ENCODE measurements at regions not wholly inside any gene's neighbourhood (a gene's known extent, or its start where the extent isn't known, plus 50 kb on each side); places are given as distances from the start of the nearest gene placed in this dataset.

DNA sequence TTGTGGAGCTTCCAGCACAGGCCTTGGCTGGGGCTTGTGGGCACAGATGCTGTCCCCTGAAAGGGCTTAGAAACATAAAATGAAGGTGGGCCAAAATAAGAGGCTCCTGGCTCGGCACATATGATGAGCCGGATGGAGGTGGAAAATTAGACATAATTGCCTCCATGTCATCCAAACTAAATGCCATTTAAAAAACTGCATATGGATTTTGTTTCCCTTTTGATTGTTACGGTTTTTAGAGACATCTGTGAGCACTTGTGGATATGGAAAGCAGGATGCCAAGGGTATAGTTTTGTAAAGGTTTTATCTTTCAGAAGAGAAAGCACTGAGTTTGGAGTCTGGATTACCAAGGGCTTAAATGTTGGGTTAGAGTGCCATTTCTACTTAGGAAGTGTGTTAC, 498.3 kb downstream of the RIT2 start:
- H3K79me2 ChIP-seq (ENCODE audit: insufficient read depth, low read length), result no peaks in the 10 kb centered on the region
- no peak overlapping the region for H2AFZ ChIP-seq (ENCODE audit: low read length)
- no peaks in the 10 kb centered on the region for H4K20me1 ChIP-seq (ENCODE audit: insufficient read depth, low read length, poor library complexity, severe bottlenecking)
- no peaks in the 10 kb centered on the region for H3K36me3 ChIP-seq (ENCODE audit: insufficient read depth, low read length)
- no peaks in the 10 kb centered on the region for H3K27me3 ChIP-seq (ENCODE audit: insufficient read depth, low read length, poor library complexity, severe bottlenecking)
- H3K4me3 ChIP-seq (ENCODE audit: low read length, poor library complexity, severe bottlenecking), result no peak overlapping the region
- no peaks in the 10 kb centered on the region for H3K4me1 ChIP-seq (ENCODE audit: insufficient read depth, low read length, poor library complexity, severe bottlenecking)
- no peak for TF ChIP-seq EZH2phosphoT487 (IDR thresholded peaks at IDR 0.05; ENCODE audit: borderline replicate concordance)
- TF ChIP-seq, protein P1, sequence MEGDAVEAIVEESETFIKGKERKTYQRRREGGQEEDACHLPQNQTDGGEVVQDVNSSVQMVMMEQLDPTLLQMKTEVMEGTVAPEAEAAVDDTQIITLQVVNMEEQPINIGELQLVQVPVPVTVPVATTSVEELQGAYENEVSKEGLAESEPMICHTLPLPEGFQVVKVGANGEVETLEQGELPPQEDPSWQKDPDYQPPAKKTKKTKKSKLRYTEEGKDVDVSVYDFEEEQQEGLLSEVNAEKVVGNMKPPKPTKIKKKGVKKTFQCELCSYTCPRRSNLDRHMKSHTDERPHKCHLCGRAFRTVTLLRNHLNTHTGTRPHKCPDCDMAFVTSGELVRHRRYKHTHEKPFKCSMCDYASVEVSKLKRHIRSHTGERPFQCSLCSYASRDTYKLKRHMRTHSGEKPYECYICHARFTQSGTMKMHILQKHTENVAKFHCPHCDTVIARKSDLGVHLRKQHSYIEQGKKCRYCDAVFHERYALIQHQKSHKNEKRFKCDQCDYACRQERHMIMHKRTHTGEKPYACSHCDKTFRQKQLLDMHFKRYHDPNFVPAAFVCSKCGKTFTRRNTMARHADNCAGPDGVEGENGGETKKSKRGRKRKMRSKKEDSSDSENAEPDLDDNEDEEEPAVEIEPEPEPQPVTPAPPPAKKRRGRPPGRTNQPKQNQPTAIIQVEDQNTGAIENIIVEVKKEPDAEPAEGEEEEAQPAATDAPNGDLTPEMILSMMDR (conservative IDR thresholded peaks at IDR 0.05; ENCODE audit: low read length), result no peak
- no peak overlapping the region for H3K9ac ChIP-seq (ENCODE audit: low read depth, low read length, poor library complexity, severe bottlenecking)
- no peaks in the 10 kb centered on the region for H3K9me2 ChIP-seq (replicated peaks; ENCODE audit: low read depth, low read length)
- H3K4me2 ChIP-seq (ENCODE audit: low read depth, low read length, poor library complexity, severe bottlenecking), result no peak overlapping the region
- H3F3A ChIP-seq (ENCODE audit: low read depth), result no peaks in the 10 kb centered on the region
- no peaks in the 10 kb centered on the region for H3K9me3 ChIP-seq (ENCODE audit: insufficient read depth, low read depth, low read length)

DNA sequence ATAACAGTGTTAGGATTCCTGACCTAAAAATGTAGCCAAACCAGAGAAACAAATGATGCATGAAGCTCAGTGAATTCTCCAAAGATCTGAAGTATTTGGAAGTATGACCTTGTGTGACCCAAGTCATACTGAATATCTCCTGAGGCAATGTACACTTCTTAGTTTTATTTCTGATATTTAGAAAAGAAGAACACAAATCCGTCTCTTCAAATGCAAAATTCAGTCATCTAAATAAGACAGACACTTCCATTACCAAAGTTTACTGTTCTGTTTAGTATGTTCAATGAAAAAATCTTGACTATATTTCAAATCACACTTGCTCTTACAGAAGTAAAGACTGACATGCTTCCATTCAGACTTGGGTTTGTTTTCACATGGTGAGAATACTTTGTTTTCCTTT, 495.7 kb downstream of the RIT2 start:
- no peak for TF ChIP-seq EZH2phosphoT487 (IDR thresholded peaks at IDR 0.05; ENCODE audit: borderline replicate concordance)
- TF ChIP-seq, protein P1 (conservative IDR thresholded peaks at IDR 0.05; ENCODE audit: low read length), result no peak
- no peak overlapping the region for H3K9ac ChIP-seq (ENCODE audit: low read depth, low read length, poor library complexity, severe bottlenecking)

DNA sequence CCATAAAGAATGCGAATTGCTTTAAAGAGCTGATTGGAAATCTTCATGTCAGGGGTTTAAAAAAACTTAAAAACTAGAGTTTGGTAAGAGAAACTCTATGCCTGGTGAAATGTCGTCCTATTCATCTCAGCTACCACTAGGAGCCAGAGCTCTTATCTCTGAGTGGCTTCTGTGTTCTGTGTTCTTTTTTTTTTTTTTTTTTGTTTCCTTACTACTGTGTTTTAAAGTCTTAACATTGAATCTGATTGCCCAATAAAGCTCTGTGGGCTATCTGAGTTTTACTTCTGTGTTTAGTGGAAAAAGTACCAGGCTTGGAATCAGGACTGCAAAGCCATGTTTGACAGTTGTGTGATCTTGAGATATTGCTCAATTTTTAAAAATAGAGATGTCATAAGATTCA, 494.8 kb downstream of the RIT2 start:
- TF ChIP-seq, protein P1 (conservative IDR thresholded peaks at IDR 0.05; ENCODE audit: low read length), result no peak
- no peak for TF ChIP-seq EZH2phosphoT487 (IDR thresholded peaks at IDR 0.05; ENCODE audit: borderline replicate concordance)
- Histone ChIP-seq H3K79me2 (ENCODE audit: insufficient read depth, low read length) (no peaks in the 10 kb centered on the region), H3F3A (ENCODE audit: low read depth) (no peaks in the 10 kb centered on the region), H3K27me3 (ENCODE audit: insufficient read depth, low read length, poor library complexity, severe bottlenecking) (no peaks in the 10 kb centered on the region), H3K9me2 (replicated peaks; ENCODE audit: low read depth, low read length) (no peaks in the 10 kb centered on the region), H2AFZ (ENCODE audit: low read length) (no peak overlapping the region), H3K4me2 (ENCODE audit: low read depth, low read length, poor library complexity, severe bottlenecking) (no peak overlapping the region), H4K20me1 (ENCODE audit: insufficient read depth, low read length, poor library complexity, severe bottlenecking) (no peaks in the 10 kb centered on the region), H3K4me1 (ENCODE audit: insufficient read depth, low read length, poor library complexity, severe bottlenecking) (no peaks in the 10 kb centered on the region), H3K4me3 (ENCODE audit: low read length, poor library complexity, severe bottlenecking) (no peak overlapping the region), H3K36me3 (ENCODE audit: insufficient read depth, low read length) (no peaks in the 10 kb centered on the region), H3K9me3 (ENCODE audit: insufficient read depth, low read depth, low read length) (no peaks in the 10 kb centered on the region), H3K9ac (ENCODE audit: low read depth, low read length, poor library complexity, severe bottlenecking) (no peak overlapping the region)

More for the DNA sequence above, 495.7 kb downstream of the RIT2 start:
- no peaks in the 10 kb centered on the region for H3K36me3 ChIP-seq (ENCODE audit: insufficient read depth, low read length)
- H3K79me2 ChIP-seq (ENCODE audit: insufficient read depth, low read length), result no peaks in the 10 kb centered on the region
- no peaks in the 10 kb centered on the region for H3K27me3 ChIP-seq (ENCODE audit: insufficient read depth, low read length, poor library complexity, severe bottlenecking)
- H3K4me2 ChIP-seq (ENCODE audit: low read depth, low read length, poor library complexity, severe bottlenecking), result no peak overlapping the region
- H3K4me1 ChIP-seq (ENCODE audit: insufficient read depth, low read length, poor library complexity, severe bottlenecking), result no peaks in the 10 kb centered on the region
- H3F3A ChIP-seq (ENCODE audit: low read depth), result no peaks in the 10 kb centered on the region
- H2AFZ ChIP-seq (ENCODE audit: low read length), result no peak overlapping the region
- H3K9me3 ChIP-seq (ENCODE audit: insufficient read depth, low read depth, low read length), result no peaks in the 10 kb centered on the region
- no peaks in the 10 kb centered on the region for H3K9me2 ChIP-seq (replicated peaks; ENCODE audit: low read depth, low read length)
- no peak overlapping the region for H3K4me3 ChIP-seq (ENCODE audit: low read length, poor library complexity, severe bottlenecking)
- no peaks in the 10 kb centered on the region for H4K20me1 ChIP-seq (ENCODE audit: insufficient read depth, low read length, poor library complexity, severe bottlenecking)
